Left lung (tissue), 4 donors: ENCODE measurements at regions not wholly inside any gene's neighbourhood (a gene's known extent, or its start where the extent isn't known, plus 50 kb on each side); places are given as distances from the start of the nearest gene placed in this dataset.

Source experiments
- ATAC-seq: fragments of 200-7000 bp; cut with Tn5 transposase; one replicate; pipeline ENCODE4 v1.9.1; 2020; ENCODE audit warnings: moderate library complexity
- DNase-seq, 4 donors: peaks; one replicate each; pipeline ENCODE4 v3.0.0-alpha.2; 2013 to 2020
- H3K27ac ChIP-seq, 2 donors: fragments of 200-600 bp; sonication (generic) in 1 of 2; one replicate each; pipeline versions ENCODE4 v1.5.0 to v1.8.0; 2020 to 2021
- H3K27me3 ChIP-seq, 2 donors: fragments of 200-600 bp; sonication (generic) in 1 of 2; one replicate each; pipeline versions ENCODE4 v1.5.0 to v1.8.0; 2020 to 2021
- H3K36me3 ChIP-seq, 2 donors: fragments of 200-600 bp; sonication (generic) in 1 of 2; one replicate each; pipeline versions ENCODE4 v1.5.0 to v1.8.0; 2020 to 2021
- H3K4me1 ChIP-seq, 2 donors: fragments of 200-600 bp; one replicate each; pipeline ENCODE4 v1.8.0; 2021
- H3K4me3 ChIP-seq, 2 donors: fragments of 200-600 bp; sonication (generic) in 1 of 2; one replicate each; pipeline versions ENCODE4 v1.5.0 to v1.8.0; 2020 to 2021; ENCODE audit warnings: mild to moderate bottlenecking in 1 of 2
- H3K9me3 ChIP-seq, 2 donors: fragments of 200-600 bp; sonication (generic) in 1 of 2; one replicate each; pipeline versions ENCODE4 v1.5.0 to v1.8.0; 2020 to 2021
- CTCF ChIP-seq, 2 donors: fragments of 200-600 bp; sonication (generic) in 1 of 2; IDR thresholded peaks; one replicate each; pipeline versions ENCODE4 v1.5.0 to v1.8.0; 2021; ENCODE audit warnings: antibody characterized with exemption in 2 of 2
- intact Hi-C, 2 donors: fragments of 100-400 bp; cut with DNase I; formaldehyde crosslinking; loops; one replicate each; pipeline versions ENCODE4 v1.11.2 to v1.14.2; 2022
- donor health status: DM: no; HTN: yes; CAD: no.
- donor health status: DM: no; HTN: no; CAD: no.

- Histone ChIP-seq H3K4me3 (no peak overlapping the region), H3K36me3 (no peaks in the 10 kb centered on the region), H3K9me3 (no peaks in the 10 kb centered on the region), H3K4me1 (no peaks in the 10 kb centered on the region), H3K27ac (no peak overlapping the region), H3K27me3 (no peaks in the 10 kb centered on the region)
- intact Hi-C loops, result no loop called here
- TF ChIP-seq CTCF (IDR thresholded peaks at IDR 0.05), result no peak
- DNase-seq (no peak), ATAC-seq (no peak)
Observed at GRCh38 chr5:147176422-147176821, 58.4 kb upstream of the STK32A start.

GRCh38 chr5:147177125-147177840 lies 57.5 kb upstream of the STK32A start:
- no peak for TF ChIP-seq CTCF (IDR thresholded peaks at IDR 0.05)
- ATAC-seq (no peak), DNase-seq (no peak)
- Histone ChIP-seq H3K4me3 (no peak overlapping the region), H3K27ac (no peak overlapping the region), H3K27me3 (no peaks in the 10 kb centered on the region), H3K4me1 (no peaks in the 10 kb centered on the region), H3K36me3 (no peaks in the 10 kb centered on the region), H3K9me3 (no peaks in the 10 kb centered on the region)
- intact Hi-C loops, result no loop called here

- Histone ChIP-seq H3K4me1 (no peaks in the 10 kb centered on the region), H3K27me3 (no peaks in the 10 kb centered on the region), H3K9me3 (no peaks in the 10 kb centered on the region), H3K36me3 (no peaks in the 10 kb centered on the region), H3K4me3 (no peak overlapping the region), H3K27ac (no peak overlapping the region)
- intact Hi-C loops, result no loop called here
- DNase-seq (no peak), ATAC-seq (no peak)
- TF ChIP-seq CTCF (IDR thresholded peaks at IDR 0.05), result no peak
Observed at GRCh38 chr5:147179562-147180147, 55.2 kb upstream of the STK32A start.

- H3K36me3 ChIP-seq, result no peaks in the 10 kb centered on the region
- intact Hi-C loops, result no loop called here
- ATAC-seq (no peak), DNase-seq (no peak)
- no peak for TF ChIP-seq CTCF (IDR thresholded peaks at IDR 0.05)
- H3K27ac ChIP-seq, result no peak overlapping the region
- no peaks in the 10 kb centered on the region for H3K27me3 ChIP-seq
- no peak overlapping the region for H3K4me3 ChIP-seq
- no peaks in the 10 kb centered on the region for H3K4me1 ChIP-seq
- no peaks in the 10 kb centered on the region for H3K9me3 ChIP-seq
Observed at GRCh38 chr5:147180751-147181150, 54.1 kb upstream of the STK32A start.
